ENCODE measurements at regions not wholly inside any gene's neighbourhood (a gene's known extent, or its start where the extent isn't known, plus 50 kb on each side); places are given as distances from the start of the nearest gene placed in this dataset.

DNA sequence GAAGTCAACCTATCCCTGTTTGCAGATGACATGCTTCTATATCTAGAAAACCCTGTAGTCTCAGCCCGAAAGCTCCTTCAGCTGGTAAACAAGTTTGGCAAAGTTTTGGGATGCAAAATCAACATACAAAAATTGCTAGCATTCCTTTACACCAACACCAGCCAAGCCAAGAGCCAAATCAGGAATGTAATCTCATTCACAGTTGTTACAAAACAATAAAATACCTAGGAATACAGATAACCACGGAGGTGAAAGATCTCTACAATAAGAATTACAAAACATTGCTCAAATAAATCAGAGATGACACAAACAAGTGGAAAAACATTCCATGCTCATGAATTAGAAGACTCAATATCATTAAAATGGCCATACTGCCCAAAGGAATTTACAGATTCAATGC is 50.4 kb upstream of the ZNF365 start:
- DNase-seq (ENCODE audit: low read depth, low spot score) = peak; percentile 48
